ENCODE measurements at regions not wholly inside any gene's neighbourhood (a gene's known extent, or its start where the extent isn't known, plus 50 kb on each side); places are given as distances from the start of the nearest gene placed in this dataset.

DNA sequence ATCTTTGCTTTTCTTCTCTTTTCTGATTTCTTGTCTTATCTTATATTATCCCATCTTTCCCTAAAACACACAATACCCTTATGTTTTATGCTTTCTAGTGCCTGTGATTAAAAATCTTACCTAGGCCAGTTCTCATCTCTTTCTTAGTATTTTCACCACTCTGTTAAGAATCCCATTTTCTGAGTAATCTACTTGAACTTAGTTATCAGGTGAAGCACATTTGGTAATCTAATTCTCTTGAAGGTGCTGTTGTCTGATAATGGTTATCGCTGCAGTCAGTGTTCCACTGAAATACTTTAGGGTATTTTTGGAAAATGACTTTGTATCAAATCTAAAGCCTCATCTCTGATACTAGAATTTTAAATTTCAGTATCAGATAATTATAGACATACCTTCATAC lies 192.5 kb upstream of the MAN1A1 start:
- Histone ChIP-seq H3K27me3 (replicated peaks in 1 of 7) (no peaks in the 10 kb centered on the region), H3K36me3 (no peaks in the 10 kb centered on the region), H3K4me1 (no peaks in the 10 kb centered on the region), H3K4me3 (no peak overlapping the region), H3K27ac (no peak overlapping the region), H3K9me3 (no peaks in the 10 kb centered on the region)
- TF ChIP-seq POLR2AphosphoS5 (IDR thresholded peaks at IDR 0.05) (no peak), POLR2A (IDR thresholded peaks at IDR 0.05) (no peak)
- TF ChIP-seq, protein P1, sequence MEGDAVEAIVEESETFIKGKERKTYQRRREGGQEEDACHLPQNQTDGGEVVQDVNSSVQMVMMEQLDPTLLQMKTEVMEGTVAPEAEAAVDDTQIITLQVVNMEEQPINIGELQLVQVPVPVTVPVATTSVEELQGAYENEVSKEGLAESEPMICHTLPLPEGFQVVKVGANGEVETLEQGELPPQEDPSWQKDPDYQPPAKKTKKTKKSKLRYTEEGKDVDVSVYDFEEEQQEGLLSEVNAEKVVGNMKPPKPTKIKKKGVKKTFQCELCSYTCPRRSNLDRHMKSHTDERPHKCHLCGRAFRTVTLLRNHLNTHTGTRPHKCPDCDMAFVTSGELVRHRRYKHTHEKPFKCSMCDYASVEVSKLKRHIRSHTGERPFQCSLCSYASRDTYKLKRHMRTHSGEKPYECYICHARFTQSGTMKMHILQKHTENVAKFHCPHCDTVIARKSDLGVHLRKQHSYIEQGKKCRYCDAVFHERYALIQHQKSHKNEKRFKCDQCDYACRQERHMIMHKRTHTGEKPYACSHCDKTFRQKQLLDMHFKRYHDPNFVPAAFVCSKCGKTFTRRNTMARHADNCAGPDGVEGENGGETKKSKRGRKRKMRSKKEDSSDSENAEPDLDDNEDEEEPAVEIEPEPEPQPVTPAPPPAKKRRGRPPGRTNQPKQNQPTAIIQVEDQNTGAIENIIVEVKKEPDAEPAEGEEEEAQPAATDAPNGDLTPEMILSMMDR (IDR thresholded peaks at IDR 0.05 in 8 of 11, conservative IDR thresholded peaks at IDR 0.05 in 3 of 11): no peak
- no peak for DNase-seq
- WGBS, 5 donors: 93 to 100% (median 98%) methylated on average over 1 of the region's 1 CpG
- intact Hi-C loops (cut with DNase I; ENCODE audit: low total_unique reads): no loop called here

DNA sequence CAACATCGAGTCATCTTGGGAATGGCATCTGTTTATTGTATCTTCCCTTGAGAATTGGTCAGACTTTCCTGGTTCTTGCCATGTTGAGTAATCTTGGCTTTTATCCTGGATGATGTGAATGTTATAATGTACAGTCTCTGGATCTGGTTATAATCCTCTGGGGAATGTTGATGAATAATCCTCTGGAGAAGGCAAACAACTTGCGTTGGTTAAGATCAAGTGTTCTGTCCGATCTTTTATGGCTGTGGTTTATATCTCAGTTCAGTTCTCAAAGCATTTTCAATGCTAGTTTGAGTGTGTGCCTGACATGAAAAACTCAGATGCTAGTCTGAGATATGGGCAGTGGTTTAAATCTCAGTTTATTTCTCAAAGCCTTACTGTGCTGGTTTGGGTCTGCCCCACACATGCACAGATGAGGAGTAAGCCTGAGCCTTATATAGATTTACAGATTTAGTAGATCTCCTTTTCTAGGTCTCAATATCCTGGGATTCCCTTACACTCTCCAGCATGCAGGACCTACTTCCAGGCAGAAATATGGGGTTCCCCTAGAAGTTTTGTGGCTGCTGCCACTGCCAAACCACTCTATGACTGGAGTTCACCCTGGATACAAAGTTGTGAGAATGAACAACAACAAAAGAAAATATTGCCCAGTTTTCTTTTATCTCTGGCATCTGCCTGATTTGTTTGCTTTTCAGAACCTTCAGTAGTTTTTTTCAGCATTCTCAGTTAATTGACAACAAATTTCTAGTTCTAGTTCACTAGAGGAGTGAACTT lies 191.8 kb upstream of the MAN1A1 start:
- 66 to 81% (median 78%) methylated on average over 3 of the region's 3 CpGs for WGBS, 5 donors
- Histone ChIP-seq H3K27me3 (replicated peaks in 1 of 7) (no peaks in the 10 kb centered on the region), H3K4me3 (no peak overlapping the region), H3K36me3 (no peaks in the 10 kb centered on the region), H3K9me3 (no peaks in the 10 kb centered on the region), H3K4me1 (no peaks in the 10 kb centered on the region), H3K27ac (no peak overlapping the region)
- no peak for DNase-seq
- no peak for TF ChIP-seq POLR2A (IDR thresholded peaks at IDR 0.05)
- TF ChIP-seq, protein P1 (IDR thresholded peaks at IDR 0.05 in 8 of 11, conservative IDR thresholded peaks at IDR 0.05 in 3 of 11): no peak
- TF ChIP-seq POLR2AphosphoS5 (IDR thresholded peaks at IDR 0.05): no peak
- intact Hi-C loops (cut with DNase I; ENCODE audit: low total_unique reads): no loop called here

DNA sequence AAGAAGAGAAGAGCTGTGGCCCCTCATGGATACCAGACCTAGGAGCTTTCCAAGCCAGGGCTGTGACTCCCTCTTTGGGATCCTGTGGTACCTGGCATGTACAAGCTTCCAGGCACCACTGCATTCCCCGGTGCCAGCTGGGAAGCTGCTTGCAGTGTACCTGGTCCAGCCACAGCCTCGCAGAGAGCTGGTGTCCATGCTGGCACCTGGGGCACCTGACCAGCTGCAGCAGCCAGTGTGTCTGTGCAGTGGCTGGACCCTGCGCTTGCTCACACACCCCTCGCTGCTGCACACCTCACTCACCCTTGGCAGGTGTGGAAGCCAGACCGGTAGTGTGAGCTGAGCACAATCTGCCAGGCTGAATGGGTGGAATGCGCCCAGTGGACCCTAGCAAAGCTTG lies 190.9 kb upstream of the MAN1A1 start:
- DNase-seq: peak; percentile 64
- H3K4me3 ChIP-seq: no peak overlapping the region
- no peak overlapping the region for H3K27ac ChIP-seq
- WGBS, 5 donors: 94 to 98% (median 96%) methylated on average over 5 to 6 of the region's 6 CpGs
- H3K36me3 ChIP-seq: no peaks in the 10 kb centered on the region
- intact Hi-C loops (cut with DNase I; ENCODE audit: low total_unique reads): no loop called here
- TF ChIP-seq POLR2AphosphoS5 (IDR thresholded peaks at IDR 0.05): no peak
- TF ChIP-seq, protein P1 (IDR thresholded peaks at IDR 0.05 in 8 of 11, conservative IDR thresholded peaks at IDR 0.05 in 3 of 11): no peak
- TF ChIP-seq POLR2A (IDR thresholded peaks at IDR 0.05): no peak
- H3K9me3 ChIP-seq: no peaks in the 10 kb centered on the region
- H3K4me1 ChIP-seq: no peaks in the 10 kb centered on the region
- no peaks in the 10 kb centered on the region for H3K27me3 ChIP-seq (replicated peaks in 1 of 7)

DNA sequence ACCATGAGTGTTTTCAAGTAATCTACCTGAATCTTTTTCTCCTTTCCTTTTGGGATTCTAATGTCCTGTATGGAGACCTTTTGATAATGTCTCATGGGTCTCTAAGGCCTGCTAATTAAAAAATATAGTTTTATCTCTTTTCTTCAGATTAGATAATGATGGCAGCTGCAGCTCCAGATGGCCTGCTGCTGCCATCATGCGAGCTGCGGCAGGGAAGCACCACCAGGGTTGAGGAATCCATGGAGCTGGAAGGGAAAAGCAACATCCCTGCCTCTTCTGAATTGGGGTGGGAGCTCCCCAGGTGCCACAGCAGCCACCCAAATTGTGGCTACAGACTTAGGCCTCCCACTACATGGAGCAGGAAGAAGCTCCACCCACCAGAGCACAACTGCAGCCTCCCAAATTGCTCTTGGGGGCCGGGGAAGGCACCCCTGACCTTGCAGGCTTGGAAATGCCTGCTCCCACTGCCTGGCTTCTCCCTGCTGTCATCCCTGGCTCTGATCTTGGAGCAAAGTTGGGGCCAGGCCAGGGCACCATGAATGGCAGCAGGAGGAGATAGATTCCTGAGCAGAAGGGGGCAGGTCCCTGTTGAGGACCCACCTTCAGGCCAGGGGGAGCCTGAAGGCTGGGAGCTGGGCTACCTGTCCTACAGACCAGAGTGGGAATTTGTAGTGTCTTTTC lies 189.6 kb upstream of the MAN1A1 start:
- H3K9me3 ChIP-seq: no peaks in the 10 kb centered on the region
- no peak overlapping the region for H3K27ac ChIP-seq
- no peak for TF ChIP-seq POLR2AphosphoS5 (IDR thresholded peaks at IDR 0.05)
- TF ChIP-seq, protein P1 (IDR thresholded peaks at IDR 0.05 in 8 of 11, conservative IDR thresholded peaks at IDR 0.05 in 3 of 11): no peak
- no peaks in the 10 kb centered on the region for H3K36me3 ChIP-seq
- intact Hi-C loops (cut with DNase I; ENCODE audit: low total_unique reads): no loop called here
- no peaks in the 10 kb centered on the region for H3K4me1 ChIP-seq
- H3K27me3 ChIP-seq (replicated peaks in 1 of 7): no peaks in the 10 kb centered on the region
- no peak for DNase-seq
- WGBS, 5 donors: 69 to 98% (median 89%) methylated on average over 2 to 3 of the region's 3 CpGs
- H3K4me3 ChIP-seq: no peak overlapping the region

All from spleen (tissue), 11 donors.